ENCODE measurements at regions not wholly inside any gene's neighbourhood (a gene's known extent, or its start where the extent isn't known, plus 50 kb on each side); places are given as distances from the start of the nearest gene placed in this dataset.
A peak's percentile ranks its signal among the peaks of the same experiment; 100 is the strongest.

DNA sequence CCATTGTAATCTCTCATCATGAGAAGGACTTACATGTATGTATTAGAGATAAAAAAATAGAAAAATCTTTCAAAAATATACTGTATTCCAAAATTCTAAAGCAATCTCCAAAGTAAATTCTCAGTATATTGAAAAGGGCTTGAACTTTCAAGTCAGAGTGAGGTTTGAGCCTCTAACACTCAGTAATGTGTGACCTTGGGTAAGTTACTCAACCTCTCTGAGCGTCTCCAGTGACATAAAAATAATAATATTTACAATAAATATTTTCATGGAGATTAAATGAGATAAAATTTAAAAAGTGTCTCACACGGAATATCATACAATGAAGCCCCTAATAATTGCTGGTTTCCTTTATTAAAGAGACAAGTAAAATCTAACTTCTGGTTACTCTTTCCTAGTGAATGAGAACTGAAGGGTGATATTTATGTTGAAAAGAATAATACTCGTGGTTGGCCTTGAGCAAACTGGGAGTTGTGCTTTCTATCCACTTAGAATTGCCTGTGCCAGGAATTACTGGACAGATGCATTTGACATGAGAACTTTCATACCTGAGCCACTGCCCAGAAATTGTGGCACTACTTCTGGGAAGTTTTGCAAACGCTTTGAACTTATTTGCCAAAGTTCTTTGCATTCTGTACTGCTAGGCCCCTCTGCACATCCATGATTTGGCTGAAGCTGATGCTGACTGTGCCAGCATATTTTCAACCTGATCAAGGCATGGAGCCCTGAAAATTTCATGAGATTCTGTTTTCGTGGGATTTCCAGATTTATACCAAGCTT lies 933.7 kb downstream of the GALC start:
- H3K9me3 ChIP-seq, result no peaks in the 10 kb centered on the region

DNA sequence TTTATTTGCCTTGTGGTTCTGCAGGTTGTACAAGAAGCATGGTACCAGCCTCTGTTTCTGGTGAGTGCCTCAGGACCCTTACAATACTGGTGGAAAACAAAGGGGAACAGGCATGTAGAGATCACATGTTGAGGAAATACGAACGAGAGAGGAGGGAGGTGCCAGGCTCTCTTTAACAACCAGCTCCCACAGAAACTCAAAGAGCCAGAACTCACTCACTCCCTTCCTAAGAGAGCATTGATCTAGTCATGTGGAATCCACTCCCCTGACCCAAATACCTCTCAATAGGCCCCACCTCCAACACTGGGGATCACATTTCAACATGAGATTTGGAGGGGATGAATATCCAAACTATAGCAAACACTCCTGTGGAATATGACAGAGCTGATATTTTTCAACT lies 938.0 kb downstream of the GALC start:
- TF ChIP-seq POLR2A (IDR thresholded peaks at IDR 0.05), result no peak
- TF ChIP-seq, protein P1, sequence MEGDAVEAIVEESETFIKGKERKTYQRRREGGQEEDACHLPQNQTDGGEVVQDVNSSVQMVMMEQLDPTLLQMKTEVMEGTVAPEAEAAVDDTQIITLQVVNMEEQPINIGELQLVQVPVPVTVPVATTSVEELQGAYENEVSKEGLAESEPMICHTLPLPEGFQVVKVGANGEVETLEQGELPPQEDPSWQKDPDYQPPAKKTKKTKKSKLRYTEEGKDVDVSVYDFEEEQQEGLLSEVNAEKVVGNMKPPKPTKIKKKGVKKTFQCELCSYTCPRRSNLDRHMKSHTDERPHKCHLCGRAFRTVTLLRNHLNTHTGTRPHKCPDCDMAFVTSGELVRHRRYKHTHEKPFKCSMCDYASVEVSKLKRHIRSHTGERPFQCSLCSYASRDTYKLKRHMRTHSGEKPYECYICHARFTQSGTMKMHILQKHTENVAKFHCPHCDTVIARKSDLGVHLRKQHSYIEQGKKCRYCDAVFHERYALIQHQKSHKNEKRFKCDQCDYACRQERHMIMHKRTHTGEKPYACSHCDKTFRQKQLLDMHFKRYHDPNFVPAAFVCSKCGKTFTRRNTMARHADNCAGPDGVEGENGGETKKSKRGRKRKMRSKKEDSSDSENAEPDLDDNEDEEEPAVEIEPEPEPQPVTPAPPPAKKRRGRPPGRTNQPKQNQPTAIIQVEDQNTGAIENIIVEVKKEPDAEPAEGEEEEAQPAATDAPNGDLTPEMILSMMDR (IDR thresholded peaks at IDR 0.05), result no peak
- Histone ChIP-seq H3K36me3 (no peaks in the 10 kb centered on the region), H3K9me3 (no peaks in the 10 kb centered on the region), H3K4me3 (replicated peaks in 1 of 3) (no peak overlapping the region), H3K27ac (no peak overlapping the region), H3K27me3 (no peaks in the 10 kb centered on the region), H3K4me1 (no peaks in the 10 kb centered on the region)
- intact Hi-C loops (cut with DNase I), result no loop called here
- no peak for DNase-seq
- 76 to 89% methylated on average over 2 of the region's 2 CpGs for WGBS, 2 donors

More for the DNA sequence above, 933.7 kb downstream of the GALC start:
- Histone ChIP-seq H3K27ac (no peak overlapping the region), H3K4me3 (replicated peaks in 1 of 3) (no peak overlapping the region), H3K36me3 (no peaks in the 10 kb centered on the region), H3K27me3 (no peaks in the 10 kb centered on the region), H3K4me1 (no peaks in the 10 kb centered on the region)
- no peak for TF ChIP-seq POLR2A (IDR thresholded peaks at IDR 0.05)
- TF ChIP-seq, protein P1 (IDR thresholded peaks at IDR 0.05), result no peak
- no peak for DNase-seq
- 62 to 65% methylated on average over 5 of the region's 5 CpGs for WGBS, 2 donors
- intact Hi-C loops (cut with DNase I), result no loop called here

DNA sequence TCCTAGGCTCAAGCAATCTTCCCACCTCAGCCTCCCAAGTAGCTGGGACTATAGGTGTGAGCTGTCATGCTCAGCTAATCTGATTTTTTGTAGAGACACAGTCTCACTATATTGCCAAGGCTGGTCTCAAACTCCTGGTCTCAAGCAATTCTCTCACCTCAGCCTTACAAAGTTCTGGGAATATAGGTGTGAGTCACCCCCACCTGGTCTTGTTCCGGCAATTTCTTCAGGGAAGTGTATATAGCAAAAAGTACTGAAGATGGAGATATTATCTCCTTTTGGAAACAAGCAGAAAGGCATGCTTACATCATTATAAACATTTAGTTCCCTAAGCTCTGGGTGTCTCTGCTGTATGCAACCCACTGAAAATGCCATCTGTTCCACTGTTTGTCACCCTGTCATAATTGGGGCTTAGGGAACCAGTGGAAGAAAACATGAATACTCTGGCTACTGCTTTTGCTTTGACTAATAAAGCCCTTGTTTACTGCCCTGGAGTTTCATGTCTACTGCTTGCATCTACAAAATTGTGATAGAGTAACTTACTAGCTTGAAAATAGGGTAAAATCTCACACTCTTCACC lies 940.2 kb downstream of the GALC start:
- TF ChIP-seq, protein P1 (IDR thresholded peaks at IDR 0.05), result no peak
- no peak for TF ChIP-seq POLR2A (IDR thresholded peaks at IDR 0.05)
- Histone ChIP-seq H3K4me1 (no peaks in the 10 kb centered on the region), H3K27ac (no peak overlapping the region), H3K9me3 (no peaks in the 10 kb centered on the region), H3K4me3 (replicated peaks in 1 of 3) (no peak overlapping the region), H3K27me3 (no peaks in the 10 kb centered on the region), H3K36me3 (no peaks in the 10 kb centered on the region)
- DNase-seq, result no peak
- intact Hi-C loops (cut with DNase I), result no loop called here
- 95% methylated on average over 1 of the region's 1 CpG for WGBS, 2 donors

DNA sequence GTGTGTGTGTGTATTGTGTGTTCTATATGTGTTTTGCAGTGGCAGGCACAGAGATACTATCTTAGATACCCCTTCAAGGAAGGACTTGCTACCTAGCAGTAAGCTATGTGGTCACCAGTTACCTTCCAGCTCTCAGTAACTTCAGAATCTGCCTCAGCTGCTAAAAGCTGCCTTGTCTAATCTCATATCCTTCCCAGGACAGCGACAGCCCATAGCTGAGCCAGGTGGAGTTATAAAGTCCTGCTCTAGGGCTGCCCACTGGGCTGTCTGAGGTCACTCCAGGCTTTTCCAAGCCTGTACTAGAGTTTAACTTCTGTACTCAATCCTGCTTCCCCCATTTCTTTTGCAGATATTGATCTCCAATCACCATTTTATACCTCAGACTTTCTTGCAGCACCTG lies 942.6 kb downstream of the GALC start:
- Histone ChIP-seq H3K27ac (no peak overlapping the region), H3K4me1 (no peaks in the 10 kb centered on the region), H3K36me3 (no peaks in the 10 kb centered on the region), H3K27me3 (no peaks in the 10 kb centered on the region), H3K4me3 (replicated peaks in 1 of 3) (no peak overlapping the region), H3K9me3 (no peaks in the 10 kb centered on the region)
- DNase-seq, result no peak
- WGBS, 2 donors, result 60 to 67% methylated on average over 1 of the region's 1 CpG
- no peak for TF ChIP-seq POLR2A (IDR thresholded peaks at IDR 0.05)
- TF ChIP-seq, protein P1 (IDR thresholded peaks at IDR 0.05), result no peak
- intact Hi-C loops (cut with DNase I), result no loop called here

DNA sequence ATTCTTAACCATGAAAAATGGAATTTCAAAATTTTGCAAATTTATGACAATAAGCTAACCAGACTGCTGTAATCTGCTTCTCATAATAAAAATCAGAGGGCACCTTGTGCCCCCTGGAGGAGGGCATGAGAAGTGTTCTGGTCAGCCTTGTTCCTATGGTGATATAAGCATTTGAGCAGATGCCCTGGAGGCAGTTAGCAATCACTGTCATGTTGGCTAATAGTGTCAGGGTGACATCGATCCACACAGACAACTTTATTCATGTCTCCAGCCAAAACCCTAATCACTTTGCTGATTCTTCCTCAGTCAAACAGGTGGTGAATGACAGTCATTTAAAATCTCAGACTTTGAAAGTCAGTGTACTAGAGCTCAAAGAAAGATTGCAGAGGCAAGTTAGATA lies 943.0 kb downstream of the GALC start:
- intact Hi-C loops (cut with DNase I), result no loop called here
- TF ChIP-seq POLR2A (IDR thresholded peaks at IDR 0.05), result no peak
- TF ChIP-seq, protein P1 (IDR thresholded peaks at IDR 0.05), result peak in 1 of 6 experiments; percentile 18
- no peak for DNase-seq

More for the DNA sequence above, 943.0 kb downstream of the GALC start:
- Histone ChIP-seq H3K27ac (no peak overlapping the region), H3K4me3 (replicated peaks in 1 of 3) (no peak overlapping the region), H3K27me3 (no peaks in the 10 kb centered on the region), H3K36me3 (no peaks in the 10 kb centered on the region), H3K9me3 (no peaks in the 10 kb centered on the region), H3K4me1 (no peaks in the 10 kb centered on the region)
- 41 to 50% methylated on average over 1 of the region's 1 CpG for WGBS, 2 donors

Measured in thyroid gland (tissue), 4 donors.